Stimulated activated CD8-positive, alpha-beta memory T cell treated with anti-CD3 and anti-CD28 coated beads, Interleukin-4, amount 100 ng/mL, for 48 hours (primary cell): ENCODE measurements at regions not wholly inside any gene's neighbourhood (a gene's known extent, or its start where the extent isn't known, plus 50 kb on each side); places are given as distances from the start of the nearest gene placed in this dataset.
A peak's percentile ranks its signal among the peaks of the same experiment; 100 is the strongest.
"Not testable (repeated sequence)": the region's sequence is repeated elsewhere in the genome, so short reads cannot be mapped to it uniquely, and the experiment has no call there.

Experiments
- DNase-seq: peaks from one replicate; pipeline ENCODE4 v3.0.0-alpha.2; 2020

DNA sequence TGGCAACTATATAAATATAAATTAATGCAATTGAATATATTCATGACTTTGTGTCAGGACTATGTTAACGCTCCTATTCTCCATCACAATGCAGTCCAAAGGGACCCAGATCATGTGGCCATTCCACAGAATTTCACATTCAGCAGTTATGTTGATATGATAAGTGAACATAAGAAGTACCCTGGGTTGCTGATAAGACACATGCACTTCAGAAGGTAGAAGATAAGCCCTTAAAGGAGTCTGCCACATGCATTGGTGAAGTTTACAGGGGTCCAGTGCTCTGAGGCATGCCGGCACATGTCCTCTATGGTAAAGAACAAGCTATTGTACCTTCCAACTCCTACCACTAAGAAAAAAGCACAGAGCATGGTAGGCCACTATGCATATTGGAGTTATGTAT is 76.4 kb downstream of the PHAX start:
- DNase-seq = no peak

DNA sequence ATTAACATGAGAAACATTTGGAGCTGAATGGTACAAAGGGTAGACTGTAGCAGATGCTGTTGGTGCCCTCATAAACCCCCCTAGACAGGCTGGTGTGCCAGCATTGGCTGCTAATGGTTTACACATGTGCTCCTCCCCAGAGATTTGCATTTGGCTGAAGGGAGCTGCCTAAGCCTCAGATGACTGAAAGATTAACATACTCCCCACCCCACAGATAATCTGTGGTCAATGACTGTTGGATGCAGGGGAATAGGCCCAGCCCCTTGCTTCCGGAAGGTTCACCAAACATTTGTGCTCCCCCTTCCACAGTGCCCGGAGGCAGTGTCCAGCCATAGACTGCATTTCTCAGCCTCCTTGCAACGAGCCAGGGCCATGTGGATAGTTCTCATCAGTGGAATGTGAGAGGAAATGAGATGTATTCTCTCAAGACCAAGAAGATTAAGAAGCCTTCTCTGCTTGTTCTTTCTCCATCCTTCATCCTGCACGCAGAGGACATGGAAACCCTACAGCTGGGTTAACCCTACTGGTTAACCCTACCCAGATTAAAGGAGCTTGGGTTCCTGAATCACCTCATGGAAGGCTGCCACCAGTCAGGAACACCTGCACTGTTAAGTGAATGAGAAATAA is 79.6 kb downstream of the PHAX start:
- no peak for DNase-seq

DNA sequence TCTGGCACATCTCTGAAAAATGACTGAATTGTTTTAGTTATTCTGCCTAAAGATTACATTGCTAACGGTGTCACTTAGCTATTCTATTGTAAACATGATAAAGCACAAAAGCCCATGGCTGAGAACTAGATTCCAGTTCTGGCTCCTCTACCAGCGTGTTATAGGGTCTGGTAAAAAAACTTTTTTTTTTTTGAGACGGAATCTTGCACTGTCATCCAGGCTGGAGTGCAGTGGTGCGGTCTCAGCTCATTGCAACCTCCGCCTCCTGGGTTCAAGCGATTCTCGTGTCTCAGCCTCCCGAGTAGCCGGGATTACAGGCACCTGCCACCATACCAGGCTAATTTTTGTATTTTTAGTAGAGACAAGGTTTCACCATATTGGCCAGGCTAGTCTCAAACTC is 80.6 kb downstream of the PHAX start:
- not testable (repeated sequence) for DNase-seq

DNA sequence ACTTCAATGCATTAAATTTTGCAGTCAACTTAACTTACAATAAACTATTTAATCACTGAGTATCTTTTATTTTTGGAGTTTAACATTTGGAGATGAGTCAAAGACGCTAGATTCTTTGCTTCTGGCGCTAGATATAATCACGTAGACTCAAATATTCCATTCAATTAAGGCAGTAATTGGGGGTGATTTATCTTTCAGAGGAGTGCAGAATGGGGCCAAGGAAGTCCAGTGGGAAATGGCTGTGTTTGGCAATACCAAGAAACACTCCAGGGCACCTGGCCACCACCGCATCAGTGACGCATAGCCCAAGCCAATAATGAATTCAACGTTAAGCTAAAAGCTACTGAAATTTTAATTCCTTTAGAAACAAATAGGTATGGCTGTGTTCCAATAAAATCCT is 81.2 kb downstream of the PHAX start:
- DNase-seq = no peak

DNA sequence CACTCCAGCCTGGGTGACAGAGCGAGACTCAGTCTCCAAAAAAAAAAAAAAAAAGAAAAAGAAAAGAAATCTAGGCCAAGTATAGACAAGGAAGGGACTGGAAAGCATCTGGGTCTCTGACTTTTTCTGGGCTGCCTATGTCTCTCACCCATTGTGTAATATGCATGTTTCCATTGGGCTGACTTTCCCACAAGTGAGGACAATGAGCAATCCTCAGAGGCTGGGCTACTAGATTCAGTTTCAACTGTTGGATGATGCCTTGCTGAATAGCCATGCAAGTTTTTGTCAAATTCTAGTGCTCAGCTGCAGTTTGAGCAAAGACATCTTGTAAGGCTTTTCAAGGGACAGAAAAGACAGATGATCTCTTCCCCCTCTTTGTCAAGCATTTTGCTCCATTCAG is 82.1 kb downstream of the PHAX start:
- no peak for DNase-seq

DNA sequence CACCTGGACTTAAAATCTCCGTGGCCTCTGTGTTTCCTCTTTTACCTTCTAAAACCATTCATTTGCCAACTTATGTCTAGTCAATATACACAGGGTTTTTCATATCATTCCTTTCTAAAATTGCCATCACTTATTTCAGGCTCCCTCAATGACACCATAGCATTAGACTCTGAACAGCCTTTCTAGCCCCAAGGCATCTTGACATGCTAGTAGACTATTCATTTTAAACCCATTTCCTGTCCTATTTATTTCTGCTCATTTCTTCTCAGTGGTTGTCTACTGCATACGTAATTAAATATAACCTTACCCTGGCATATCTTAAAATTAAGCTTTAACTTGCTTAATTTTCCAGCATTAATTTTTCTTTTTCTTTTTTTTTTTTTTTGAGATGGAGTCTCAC is 83.2 kb downstream of the PHAX start:
- DNase-seq = no peak

DNA sequence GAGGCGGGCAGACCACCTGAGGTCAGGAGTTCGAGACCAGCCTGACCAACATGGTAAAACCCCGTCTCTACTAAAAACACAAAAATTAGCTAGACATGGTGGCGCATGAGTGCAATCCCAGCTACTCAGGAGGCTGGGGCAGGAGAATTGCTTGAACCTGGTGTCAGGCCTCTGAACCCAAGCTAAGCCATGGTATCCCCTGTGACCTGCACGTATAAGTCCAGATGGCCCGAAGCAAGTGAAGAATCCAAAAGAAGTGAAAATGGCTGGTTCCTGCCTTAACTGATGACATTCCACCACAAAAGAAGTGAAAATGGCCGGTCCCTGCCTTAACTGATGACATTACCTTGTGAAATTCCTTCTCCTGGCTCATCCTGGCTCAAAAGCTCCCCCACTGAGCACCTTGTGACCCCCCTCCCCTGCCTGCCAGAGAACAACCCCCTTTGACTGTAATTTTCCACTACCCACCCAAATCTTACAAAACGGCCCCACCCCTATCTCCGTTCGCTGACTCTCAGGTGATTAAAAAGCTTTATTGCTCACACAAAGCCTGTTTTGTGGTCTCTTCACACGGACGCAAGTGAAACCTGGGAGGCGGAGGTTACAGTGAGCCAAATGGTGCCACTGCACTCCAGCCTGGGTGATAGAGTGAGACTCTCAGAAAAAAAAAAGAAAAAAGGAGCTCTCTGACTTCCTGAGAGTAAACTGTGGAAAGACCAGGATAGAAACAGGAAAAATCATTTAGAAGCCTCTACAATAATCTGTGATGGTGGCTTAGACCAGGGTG is 84.1 kb downstream of the PHAX start:
- DNase-seq = peak; percentile 83

DNA sequence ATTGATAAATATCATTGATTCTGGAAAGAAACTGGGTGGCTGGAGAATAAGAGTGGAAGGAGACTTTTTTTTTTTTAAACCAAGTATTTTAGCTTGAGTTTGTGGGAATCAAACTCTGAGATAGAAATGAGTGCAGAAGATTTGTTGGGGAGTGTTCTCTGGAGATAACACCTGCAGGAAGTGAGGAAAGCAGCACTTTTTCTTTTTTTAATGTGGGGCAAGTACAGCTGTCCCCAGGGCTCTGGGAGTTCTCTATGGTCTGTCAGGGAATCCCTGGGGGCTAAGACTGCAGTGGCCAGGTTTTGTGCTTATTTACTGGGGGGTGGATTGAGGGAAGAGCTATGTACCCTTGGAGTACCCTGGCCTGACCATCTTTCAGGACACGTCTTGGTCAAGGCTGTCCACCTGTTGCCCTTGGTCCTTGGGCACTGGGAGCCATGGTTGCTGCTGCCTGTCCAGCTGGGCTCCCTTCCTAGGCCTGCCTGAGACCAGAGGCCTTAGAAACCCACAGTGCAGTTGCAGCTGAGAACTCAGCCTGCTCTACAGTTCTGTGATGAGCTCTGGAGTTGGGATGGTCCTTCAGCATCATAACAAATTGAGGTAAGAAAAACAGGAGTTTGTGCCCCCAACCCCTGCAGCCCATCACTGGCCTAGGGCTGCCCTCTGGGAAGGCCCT is 85.8 kb downstream of the PHAX start:
- no peak for DNase-seq

DNA sequence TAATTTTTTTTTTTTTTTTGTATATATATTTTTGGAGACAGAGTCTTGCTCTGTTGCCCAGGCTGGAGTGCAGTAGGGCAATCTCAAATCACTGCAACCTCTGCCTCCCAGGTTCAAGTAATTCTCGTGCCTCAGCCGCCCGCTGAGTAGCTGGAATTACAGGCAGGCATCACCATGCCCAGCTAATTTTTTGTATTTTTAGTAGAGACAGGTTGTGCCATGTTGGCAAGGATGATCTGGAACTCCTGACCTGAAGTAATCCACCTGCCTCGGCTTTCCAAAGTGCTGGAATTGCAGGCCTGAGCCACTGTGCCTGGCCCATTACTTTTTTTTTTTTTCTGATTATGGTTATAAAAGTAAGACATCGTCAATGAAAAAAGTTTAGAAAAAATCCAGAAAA is 84.0 kb upstream of the LMNB1 start:
- DNase-seq = no peak

DNA sequence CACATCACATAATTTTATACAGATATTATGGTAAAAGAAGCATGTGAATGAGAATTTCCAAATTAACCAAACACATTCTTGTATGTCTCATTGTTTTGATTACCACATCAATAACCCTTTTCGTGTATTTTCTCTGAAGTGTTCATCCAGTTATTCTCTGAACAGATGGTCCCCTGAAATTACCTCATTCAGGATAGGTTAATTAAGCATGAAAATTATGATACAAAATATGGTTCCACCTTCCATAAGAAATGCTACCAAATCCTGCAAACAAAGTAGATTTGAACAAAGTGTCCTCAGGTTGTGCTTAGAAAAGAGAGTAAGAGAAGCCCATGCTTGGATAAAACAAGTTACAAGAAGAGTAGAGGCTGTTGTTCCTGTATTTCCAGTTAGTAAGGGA is 83.1 kb upstream of the LMNB1 start:
- no peak for DNase-seq

DNA sequence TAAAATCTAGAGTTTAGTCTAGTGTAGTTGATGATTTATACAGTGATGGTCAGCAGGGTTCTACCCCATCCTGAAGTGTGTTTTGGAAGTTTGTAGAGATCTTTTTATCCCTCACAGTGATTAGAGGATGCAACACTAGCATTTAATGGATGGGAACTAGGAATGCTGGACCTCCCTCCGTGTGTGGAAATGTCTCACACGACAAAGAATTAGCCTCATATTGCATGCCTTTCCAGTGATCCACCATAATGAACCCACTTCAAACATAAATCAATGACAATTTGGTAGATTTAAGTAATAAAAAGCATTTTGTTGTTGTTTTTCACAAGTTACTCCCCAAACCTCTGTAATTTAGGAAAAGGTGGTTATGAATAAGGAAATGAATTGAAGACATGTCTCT is 82.5 kb upstream of the LMNB1 start:
- no peak for DNase-seq

DNA sequence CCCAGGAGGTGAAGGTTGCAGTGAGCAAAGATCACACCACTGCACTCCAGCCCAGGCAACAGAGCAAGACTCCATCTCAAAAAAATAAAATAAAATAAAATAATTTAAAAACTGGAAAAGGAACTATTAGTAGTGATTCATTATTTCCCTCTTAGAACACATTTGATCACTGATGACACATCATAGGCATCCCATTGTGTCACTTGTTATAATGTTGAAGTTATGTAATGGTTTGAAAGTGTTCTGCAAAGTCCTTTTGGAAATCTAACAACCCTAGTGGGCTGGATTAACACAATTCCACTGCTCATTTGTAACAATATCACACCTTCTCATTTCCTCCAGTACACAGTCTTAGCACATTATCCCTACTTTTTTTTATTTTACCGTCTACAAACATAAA is 81.8 kb upstream of the LMNB1 start:
- no peak for DNase-seq

DNA sequence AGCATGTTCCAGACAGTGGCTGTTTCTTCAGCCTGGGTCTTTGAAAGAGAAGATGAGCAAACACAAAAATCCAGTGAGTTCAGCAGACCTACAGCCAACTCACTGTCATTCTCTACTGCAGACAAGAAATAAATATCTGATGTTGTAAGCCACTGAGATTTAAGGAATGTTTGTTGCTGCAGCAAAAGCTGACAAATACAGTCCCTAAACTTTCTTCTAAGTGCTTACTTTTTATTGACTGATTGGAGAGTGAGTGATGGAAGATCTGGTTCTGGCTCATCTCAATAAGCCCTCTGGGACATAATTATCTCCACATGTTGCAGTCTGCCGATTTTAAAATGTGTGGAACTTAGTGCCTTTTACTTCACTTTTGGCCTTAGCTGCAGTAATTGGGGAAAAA is 69.9 kb upstream of the LMNB1 start:
- no peak for DNase-seq

DNA sequence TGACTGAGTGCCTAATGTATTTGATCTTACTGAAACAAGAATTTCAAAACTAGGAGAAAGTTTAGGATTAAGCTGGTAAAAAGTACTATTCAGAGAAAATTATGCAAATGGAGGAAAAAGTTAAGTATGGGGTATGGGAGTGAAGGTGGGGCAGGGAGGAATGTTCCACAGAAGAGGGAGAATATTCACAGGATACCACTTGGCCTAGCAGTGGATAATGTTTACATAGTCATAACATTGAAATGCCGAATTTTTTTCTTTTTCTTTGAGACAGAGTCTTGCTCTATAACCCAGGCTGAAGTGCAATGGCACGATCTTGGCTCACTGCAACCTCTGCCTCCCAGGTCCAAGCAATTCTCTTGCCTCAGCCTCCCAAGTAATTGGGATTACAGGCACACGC is 61.2 kb upstream of the LMNB1 start:
- DNase-seq = no peak

DNA sequence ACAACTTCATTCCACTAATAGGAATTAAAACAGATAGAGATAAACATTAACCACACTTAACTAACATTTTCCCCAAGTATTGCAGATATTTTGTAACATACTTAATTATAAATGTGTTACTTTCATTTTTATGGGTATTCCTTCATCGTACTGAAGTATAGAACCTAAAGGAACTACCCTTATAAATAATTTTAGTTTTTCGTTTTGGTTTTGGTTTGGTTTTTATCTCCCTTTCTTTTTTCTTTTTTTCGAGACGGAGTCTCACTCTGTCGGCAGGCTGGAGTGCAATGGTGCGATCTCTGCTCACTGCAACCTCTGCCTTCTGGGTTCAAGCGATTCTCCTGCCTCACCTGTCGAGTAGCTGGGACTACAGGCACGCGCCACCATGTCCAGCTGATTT is 60.1 kb upstream of the LMNB1 start:
- no peak for DNase-seq

DNA sequence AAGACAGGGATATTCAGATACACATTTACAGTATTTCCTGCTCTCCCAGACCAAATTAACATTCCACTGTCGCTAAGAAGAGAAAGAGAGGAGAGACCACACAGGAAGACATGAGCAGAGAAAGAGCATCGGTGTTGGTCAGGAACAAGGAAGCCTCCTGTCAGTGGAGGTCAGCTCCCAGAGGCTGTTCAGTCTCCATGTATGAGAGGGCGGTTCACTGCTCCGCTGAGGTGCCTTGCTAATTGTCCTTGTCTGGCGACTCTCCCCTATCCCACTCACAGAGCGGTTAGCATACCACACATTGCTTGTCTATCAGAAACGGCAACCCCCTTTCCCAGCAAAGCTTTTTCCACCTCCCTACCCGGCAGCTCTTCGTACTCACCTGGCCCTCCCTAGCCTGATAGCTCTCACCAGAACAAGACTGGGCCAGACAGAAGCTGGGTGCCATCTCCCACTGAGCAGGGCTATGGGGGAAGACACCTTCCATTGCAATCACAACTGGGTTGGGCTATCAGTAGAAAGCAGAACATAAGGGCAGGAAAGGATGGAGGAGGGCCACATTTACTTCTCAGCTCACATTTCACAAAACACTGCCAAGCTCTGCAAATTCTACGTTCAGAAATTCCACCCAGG is 58.6 kb upstream of the LMNB1 start:
- no peak for DNase-seq

DNA sequence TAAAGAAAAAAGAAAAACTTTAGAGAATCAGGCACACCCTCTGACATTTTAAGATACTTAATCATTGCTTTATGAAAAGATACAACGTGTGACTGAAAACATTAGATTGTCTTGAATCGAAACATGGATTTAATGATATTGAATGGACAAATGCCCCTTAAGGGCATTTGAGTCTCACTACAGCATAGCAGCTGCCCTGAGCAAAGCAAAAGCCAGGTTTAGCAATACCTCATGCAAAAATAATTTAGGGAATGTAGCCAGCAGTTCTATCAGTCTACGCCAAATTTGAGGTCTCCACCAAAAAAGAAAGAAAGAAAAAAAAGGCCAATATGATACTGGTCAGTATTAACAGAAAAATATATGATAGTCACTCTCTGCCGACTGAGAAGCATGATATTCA is 56.6 kb upstream of the LMNB1 start:
- no peak for DNase-seq

DNA sequence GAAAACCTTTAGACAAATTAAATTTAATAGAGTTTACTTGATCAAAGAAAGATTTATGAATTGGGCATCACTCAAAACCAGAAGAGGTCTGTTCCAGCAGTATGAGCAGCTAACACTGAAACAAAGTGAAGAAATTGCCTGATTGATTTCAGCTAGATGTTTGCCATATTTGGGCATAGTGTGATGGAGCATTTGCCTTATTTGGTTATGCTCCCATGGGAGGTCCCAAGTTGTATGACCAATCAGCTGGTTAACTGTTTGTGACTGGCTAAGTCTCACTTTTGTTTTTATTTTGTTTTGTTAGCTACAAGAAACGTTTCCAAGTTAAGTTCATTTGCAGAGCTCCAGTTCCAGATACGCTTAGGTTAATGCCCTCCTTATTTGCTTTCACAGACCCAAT is 53.3 kb upstream of the LMNB1 start:
- no peak for DNase-seq
